ENCODE measurements at regions not wholly inside any gene's neighbourhood (a gene's known extent, or its start where the extent isn't known, plus 50 kb on each side); places are given as distances from the start of the nearest gene placed in this dataset.

DNA sequence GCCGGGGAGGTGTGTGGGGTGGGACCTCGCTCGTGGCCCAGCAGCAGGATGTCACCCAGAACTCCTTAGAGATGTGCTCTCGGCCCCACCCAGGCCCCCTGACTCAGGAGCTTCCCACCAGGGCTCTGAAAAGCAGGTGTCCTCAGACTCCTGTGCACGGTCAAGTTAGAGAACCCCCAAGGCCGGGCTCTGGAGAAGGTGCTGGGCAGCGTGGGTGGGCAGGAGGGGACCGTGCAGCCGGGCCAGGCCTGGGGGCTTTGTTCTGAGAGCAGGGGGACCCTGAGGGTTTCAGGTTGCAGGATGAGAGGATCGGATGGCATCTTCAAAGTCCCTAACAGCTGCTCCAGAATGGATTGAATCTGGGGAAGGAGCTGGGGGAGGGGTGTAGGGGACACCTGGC is 164.4 kb upstream of the CIBAR2 start:
- TF ChIP-seq CTCF (optimal IDR thresholded peaks at IDR 0.05 in 1 of 3, IDR thresholded peaks at IDR 0.05 in 1 of 3, conservative IDR thresholded peaks at IDR 0.05 in 1 of 3; ENCODE audit: extremely low read depth in 1 of 3, insufficient read depth in 2 of 3, low read length in 3 of 3) (no peak), EZH2 (IDR thresholded peaks at IDR 0.05; ENCODE audit: low read length) (no peak)
